ENCODE measurements at regions not wholly inside any gene's neighbourhood (a gene's known extent, or its start where the extent isn't known, plus 50 kb on each side); places are given as distances from the start of the nearest gene placed in this dataset.

GRCh38 chr1:168419736-168420135 lies 124.1 kb downstream of the XCL2 start:
- peaks cover 3% of the 10 kb centered on the region; the same call in 1 of the 2 replicates for H3K27me3 ChIP-seq (ENCODE audit: low read length)
- H3K27ac ChIP-seq (ENCODE audit: low read depth, low read length), result no peak overlapping the region
- H3K79me2 ChIP-seq (ENCODE audit: insufficient read depth, low read length), result no peaks in the 10 kb centered on the region
- no peaks in the 10 kb centered on the region for H4K20me1 ChIP-seq (ENCODE audit: low read depth, low read length)
- TF ChIP-seq CTCF (IDR thresholded peaks at IDR 0.05; ENCODE audit: insufficient read depth, low read length, poor library complexity, severe bottlenecking) (no peak), EZH2phosphoT487 (conservative IDR thresholded peaks at IDR 0.05; ENCODE audit: low read length) (no peak)
- H3K4me2 ChIP-seq (ENCODE audit: low read depth, low read length, poor library complexity, severe bottlenecking), result no peak overlapping the region
- H3K36me3 ChIP-seq (ENCODE audit: low read length), result no peaks in the 10 kb centered on the region
- no peaks in the 10 kb centered on the region for H3K9me3 ChIP-seq (ENCODE audit: insufficient read depth, low read length)
- no peaks in the 10 kb centered on the region for H3K9me2 ChIP-seq (replicated peaks; ENCODE audit: insufficient read depth, low read length)
- H3K4me3 ChIP-seq (ENCODE audit: insufficient read depth, low read length, poor library complexity, severe bottlenecking), result no peak overlapping the region
- no peaks in the 10 kb centered on the region for H3F3A ChIP-seq (ENCODE audit: insufficient read depth)
- H3K9ac ChIP-seq (ENCODE audit: low read length), result no peak overlapping the region
- H2AFZ ChIP-seq (ENCODE audit: low read depth, low read length, severe bottlenecking), result no peak overlapping the region

- no peak overlapping the region for H3K4me3 ChIP-seq (ENCODE audit: insufficient read depth, low read length, poor library complexity, severe bottlenecking)
- TF ChIP-seq EZH2phosphoT487 (conservative IDR thresholded peaks at IDR 0.05; ENCODE audit: low read length) (no peak), CTCF (IDR thresholded peaks at IDR 0.05; ENCODE audit: insufficient read depth, low read length, poor library complexity, severe bottlenecking) (no peak)
- H3F3A ChIP-seq (ENCODE audit: insufficient read depth), result no peaks in the 10 kb centered on the region
Measured at GRCh38 chr1:168416220-168416619, 127.6 kb downstream of the XCL2 start.

GRCh38 chr1:168414914-168415313 lies 128.9 kb downstream of the XCL2 start:
- Histone ChIP-seq H3K27me3 (ENCODE audit: low read length) (peaks cover 3% of the 10 kb centered on the region; the same call in 1 of the 2 replicates), H3K36me3 (ENCODE audit: low read length) (no peaks in the 10 kb centered on the region), H3K27ac (ENCODE audit: low read depth, low read length) (no peak overlapping the region), H3K4me2 (ENCODE audit: low read depth, low read length, poor library complexity, severe bottlenecking) (no peak overlapping the region), H4K20me1 (ENCODE audit: low read depth, low read length) (no peaks in the 10 kb centered on the region), H2AFZ (ENCODE audit: low read depth, low read length, severe bottlenecking) (no peak overlapping the region), H3K9ac (ENCODE audit: low read length) (no peak overlapping the region), H3F3A (ENCODE audit: insufficient read depth) (no peaks in the 10 kb centered on the region), H3K9me2 (replicated peaks; ENCODE audit: insufficient read depth, low read length) (no peaks in the 10 kb centered on the region), H3K79me2 (ENCODE audit: insufficient read depth, low read length) (no peaks in the 10 kb centered on the region), H3K9me3 (ENCODE audit: insufficient read depth, low read length) (no peaks in the 10 kb centered on the region), H3K4me3 (ENCODE audit: insufficient read depth, low read length, poor library complexity, severe bottlenecking) (no peak overlapping the region)
- TF ChIP-seq CTCF (IDR thresholded peaks at IDR 0.05; ENCODE audit: insufficient read depth, low read length, poor library complexity, severe bottlenecking), result no peak
- TF ChIP-seq EZH2phosphoT487 (conservative IDR thresholded peaks at IDR 0.05; ENCODE audit: low read length), result no peak

More at GRCh38 chr1:168416220-168416619, 127.6 kb downstream of the XCL2 start:
- Histone ChIP-seq H3K9ac (ENCODE audit: low read length) (no peak overlapping the region), H3K9me2 (replicated peaks; ENCODE audit: insufficient read depth, low read length) (no peaks in the 10 kb centered on the region), H3K36me3 (ENCODE audit: low read length) (no peaks in the 10 kb centered on the region), H3K9me3 (ENCODE audit: insufficient read depth, low read length) (no peaks in the 10 kb centered on the region), H3K27me3 (ENCODE audit: low read length) (peaks cover 3% of the 10 kb centered on the region; the same call in 1 of the 2 replicates), H2AFZ (ENCODE audit: low read depth, low read length, severe bottlenecking) (no peak overlapping the region), H3K27ac (ENCODE audit: low read depth, low read length) (no peak overlapping the region), H3K4me2 (ENCODE audit: low read depth, low read length, poor library complexity, severe bottlenecking) (no peak overlapping the region), H3K79me2 (ENCODE audit: insufficient read depth, low read length) (no peaks in the 10 kb centered on the region), H4K20me1 (ENCODE audit: low read depth, low read length) (no peaks in the 10 kb centered on the region)

Data from SU-DHL-6 (cell line).